ENCODE measurements at regions not wholly inside any gene's neighbourhood (a gene's known extent, or its start where the extent isn't known, plus 50 kb on each side); places are given as distances from the start of the nearest gene placed in this dataset.

DNA sequence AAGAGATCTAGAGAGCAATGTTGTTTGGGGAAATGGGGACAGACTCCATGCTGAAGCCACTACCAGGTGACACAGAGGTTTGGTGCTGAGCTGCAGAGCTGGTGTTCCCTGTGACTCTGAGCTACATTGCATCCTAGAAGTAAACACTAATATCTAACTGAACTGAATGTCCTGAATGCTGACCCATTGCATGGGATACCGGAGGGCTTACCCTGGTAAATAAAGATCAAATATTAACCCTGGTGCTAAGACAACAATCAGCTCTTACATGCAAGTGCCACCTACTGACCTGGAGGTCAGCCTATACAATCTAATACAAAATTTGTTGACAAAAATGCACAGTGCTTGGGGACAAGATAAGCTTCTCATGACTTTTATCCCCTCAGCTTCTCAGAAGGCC, 851.3 kb upstream of the KCND2 start:
- no peak for DNase-seq (ENCODE audit: low spot score)

GRCh38 chr7:119436882-119437281, 836.1 kb upstream of the KCND2 start:
- DNase-seq (ENCODE audit: low spot score), result no peak

GRCh38 chr7:119438315-119438714, 834.7 kb upstream of the KCND2 start:
- no peak for DNase-seq (ENCODE audit: low spot score)

DNA sequence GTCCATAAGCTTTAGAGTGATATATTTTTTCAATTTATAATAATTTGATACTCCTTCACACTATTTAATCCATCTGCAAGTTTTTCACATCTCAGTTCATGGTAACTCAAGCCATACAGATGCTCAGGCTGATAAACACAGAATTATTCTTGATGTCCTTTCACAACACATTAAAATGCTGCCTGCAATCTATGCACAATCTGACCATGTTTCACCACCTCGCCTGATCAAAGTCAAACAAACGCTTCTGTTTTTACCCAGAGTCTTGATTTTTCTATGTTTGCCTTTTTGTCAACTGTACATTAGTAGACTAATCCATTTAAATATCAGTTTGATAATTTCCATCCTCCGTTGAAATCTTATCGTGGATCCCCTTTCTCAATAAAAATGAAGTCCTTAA, 833.8 kb upstream of the KCND2 start:
- no peak for DNase-seq (ENCODE audit: low spot score)

- DNase-seq (ENCODE audit: low spot score), result no peak
Measured at GRCh38 chr7:119452401-119452800, 820.6 kb upstream of the KCND2 start.

- DNase-seq (ENCODE audit: low spot score), result no peak
Measured at GRCh38 chr7:119465798-119466305, 807.1 kb upstream of the KCND2 start.

DNA sequence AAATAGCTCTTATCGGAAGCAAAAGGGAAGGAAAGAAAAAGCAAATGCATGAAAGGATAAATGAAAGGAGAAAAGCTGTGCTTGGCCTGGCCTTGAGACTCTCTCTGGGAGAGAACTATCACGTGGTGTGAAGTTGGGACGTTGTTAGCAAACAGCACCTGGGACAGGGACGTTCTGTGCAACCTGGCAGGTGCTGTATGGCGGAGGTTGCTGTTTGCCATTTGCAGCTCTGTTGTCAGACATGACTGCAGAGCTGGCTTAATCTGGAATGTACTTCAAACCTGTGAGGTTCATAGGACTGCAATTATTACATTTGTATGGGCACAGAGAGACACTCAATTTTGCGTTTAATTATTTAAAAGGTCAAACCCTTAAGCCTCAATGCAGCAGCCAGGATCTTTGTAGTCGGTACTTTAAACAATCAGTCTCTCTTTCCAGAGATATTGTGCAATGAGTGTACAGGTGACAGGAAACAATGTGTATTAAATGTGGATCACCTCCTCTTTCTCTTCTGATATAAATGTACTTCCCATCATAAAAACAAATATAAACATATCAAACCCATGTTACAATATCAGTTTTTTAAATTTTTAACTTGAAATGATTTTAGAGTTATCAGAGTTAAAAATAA, 800.5 kb upstream of the KCND2 start:
- no peak for DNase-seq (ENCODE audit: low spot score)

DNA sequence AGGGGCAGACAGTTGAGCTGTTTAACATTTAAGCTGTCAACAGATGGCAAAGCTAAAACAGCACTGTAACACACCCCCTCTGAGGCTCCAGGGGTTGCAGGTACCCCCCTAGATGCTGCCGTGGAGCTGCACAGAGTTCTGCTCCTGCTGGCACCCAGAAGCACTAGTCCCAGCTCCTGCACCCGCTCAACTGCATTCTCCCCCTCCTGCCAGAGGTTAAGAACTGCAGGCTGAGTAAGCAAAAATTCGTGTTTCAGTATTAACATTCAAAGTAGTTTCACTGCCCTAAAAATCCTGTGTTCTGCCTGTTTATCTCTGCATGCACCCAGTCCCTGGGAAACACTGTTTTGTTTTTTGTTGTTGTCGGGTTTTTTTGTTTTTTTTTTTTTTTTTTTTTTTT, 790.8 kb upstream of the KCND2 start:
- no peak for DNase-seq (ENCODE audit: low spot score)

- no peak for DNase-seq (ENCODE audit: low spot score)
Measured at GRCh38 chr7:119482671-119483070, 790.3 kb upstream of the KCND2 start.

DNA sequence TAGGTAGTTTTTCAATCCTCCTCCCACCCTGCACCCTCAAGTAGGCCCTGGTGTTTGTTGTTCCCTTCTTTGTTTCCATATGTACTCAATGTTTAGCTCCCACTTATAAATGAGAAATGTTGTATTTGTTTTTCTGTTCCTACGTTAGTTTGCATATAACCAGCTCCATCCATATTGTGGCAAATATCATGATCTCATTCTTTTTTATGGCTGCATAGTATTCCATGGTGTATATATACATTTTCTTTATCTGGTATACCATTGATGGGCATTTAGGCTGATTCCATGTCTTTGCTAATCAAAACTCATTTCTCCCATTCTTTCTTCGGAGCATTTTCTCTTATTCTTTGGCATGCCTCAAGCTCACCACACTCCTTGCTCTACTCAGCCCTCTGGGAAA, 789.6 kb upstream of the KCND2 start:
- no peak for DNase-seq (ENCODE audit: low spot score)

- no peak for DNase-seq (ENCODE audit: low spot score)
Measured at GRCh38 chr7:119514326-119514725, 758.6 kb upstream of the KCND2 start.

DNA sequence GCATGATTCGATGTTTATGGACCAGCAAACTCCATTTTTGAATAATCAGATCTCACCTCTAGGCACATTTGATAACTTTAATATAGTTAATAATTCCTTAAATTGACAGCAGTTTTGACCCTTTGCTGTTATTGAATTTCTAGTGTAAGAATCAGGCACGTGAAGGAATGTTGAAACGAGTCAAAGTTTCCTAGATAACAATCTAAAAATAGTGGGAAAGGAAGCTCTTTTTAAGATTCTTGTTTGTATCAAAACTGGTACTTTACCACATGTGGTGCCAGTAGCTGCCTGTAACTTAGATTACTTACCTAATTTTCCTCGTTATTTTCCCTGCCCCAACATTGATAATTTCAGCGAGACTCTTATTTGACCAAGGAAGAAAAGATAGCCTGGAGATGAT, 757.8 kb upstream of the KCND2 start:
- no peak for DNase-seq (ENCODE audit: low spot score)

DNA sequence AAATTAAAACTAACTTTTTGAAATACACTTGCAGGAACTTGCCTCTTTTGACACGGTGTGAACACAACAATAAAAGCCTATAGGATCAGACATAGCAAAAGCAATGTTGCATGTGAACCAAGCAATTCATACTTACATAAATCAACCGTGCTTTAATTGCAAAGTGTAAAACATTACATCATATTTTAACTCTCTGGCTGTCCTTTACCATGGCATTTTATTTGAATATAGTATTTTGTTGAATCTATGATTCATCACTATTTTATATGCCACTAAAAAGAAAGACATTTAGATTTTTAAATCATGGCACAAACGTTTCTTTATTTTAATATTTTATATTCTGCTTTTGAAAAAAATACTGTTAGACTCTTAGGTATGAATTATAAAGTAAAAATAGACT, 757.0 kb upstream of the KCND2 start:
- DNase-seq (ENCODE audit: low spot score), result no peak

GRCh38 chr7:119522263-119522662, 750.7 kb upstream of the KCND2 start:
- DNase-seq (ENCODE audit: low spot score), result no peak

- DNase-seq (ENCODE audit: low spot score), result no peak
Measured at GRCh38 chr7:119522698-119523097, 750.3 kb upstream of the KCND2 start.

DNA sequence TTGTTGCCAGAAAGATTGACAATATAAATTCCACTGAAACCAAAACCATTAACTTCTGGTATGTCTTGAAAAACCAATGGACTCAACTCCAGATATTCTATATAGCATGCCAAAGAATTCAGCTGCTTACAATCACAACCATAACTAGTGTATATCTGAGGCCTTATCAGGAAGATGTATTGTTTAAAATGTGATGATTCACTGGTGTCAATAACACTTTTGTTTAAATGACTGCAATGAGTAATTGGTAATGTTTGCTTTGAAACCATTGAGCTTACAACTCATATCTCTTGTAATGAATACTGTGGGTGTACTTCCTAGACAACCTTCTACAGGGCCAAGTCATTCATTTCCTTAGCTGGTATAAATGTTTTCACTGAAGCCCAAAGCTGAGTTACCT, 727.9 kb upstream of the KCND2 start:
- DNase-seq (ENCODE audit: low spot score), result no peak

DNA sequence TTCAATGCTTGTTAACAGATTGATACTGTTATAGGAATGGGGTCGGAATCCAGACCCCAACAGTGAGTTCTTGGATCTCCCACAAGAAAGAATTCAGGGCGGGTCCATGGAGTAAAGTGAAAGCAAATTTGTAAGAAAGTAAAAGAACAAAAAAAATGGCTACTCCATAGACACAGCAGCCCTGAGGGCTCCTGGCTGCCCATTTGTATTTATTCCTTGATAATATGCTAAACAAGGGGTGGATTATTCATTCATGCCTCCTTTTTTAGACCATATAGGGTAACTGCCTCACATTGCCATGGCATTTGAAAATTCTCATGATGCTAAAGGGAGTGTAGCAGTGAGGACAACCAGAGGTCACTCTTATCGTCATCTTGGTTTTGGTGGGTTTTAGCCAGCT, 717.2 kb upstream of the KCND2 start:
- no peak for DNase-seq (ENCODE audit: low spot score)

- DNase-seq (ENCODE audit: low spot score), result no peak
Measured at GRCh38 chr7:119556436-119556835, 716.5 kb upstream of the KCND2 start.

- no peak for DNase-seq (ENCODE audit: low spot score)
Measured at GRCh38 chr7:119561751-119562150, 711.2 kb upstream of the KCND2 start.

- no peak for DNase-seq (ENCODE audit: low spot score)
Measured at GRCh38 chr7:119562839-119563238, 710.1 kb upstream of the KCND2 start.

GRCh38 chr7:119571666-119572065, 701.3 kb upstream of the KCND2 start:
- DNase-seq (ENCODE audit: low spot score), result no peak

DNA sequence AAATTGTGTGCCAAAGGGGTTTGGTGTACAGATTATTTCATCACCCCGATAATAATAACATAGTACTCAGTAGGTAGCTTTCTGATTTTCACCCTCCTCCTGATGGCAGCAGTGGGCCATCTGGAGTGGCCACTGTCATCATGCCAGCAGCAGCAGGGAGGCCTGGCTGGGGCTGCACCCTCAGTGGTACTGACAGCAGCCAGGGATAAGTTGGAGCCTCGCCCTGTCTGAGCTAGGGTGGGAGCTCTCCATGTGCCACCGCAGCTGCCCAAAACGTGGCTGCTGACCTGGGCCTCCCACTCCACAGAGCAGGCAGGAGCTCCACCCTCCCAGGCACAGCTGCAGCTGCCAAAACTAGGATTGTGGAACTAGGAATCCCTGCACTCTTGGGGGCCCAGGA, 700.8 kb upstream of the KCND2 start:
- no peak for DNase-seq (ENCODE audit: low spot score)

- DNase-seq (ENCODE audit: low spot score), result no peak
Measured at GRCh38 chr7:119572541-119572940, 700.4 kb upstream of the KCND2 start.

DNA sequence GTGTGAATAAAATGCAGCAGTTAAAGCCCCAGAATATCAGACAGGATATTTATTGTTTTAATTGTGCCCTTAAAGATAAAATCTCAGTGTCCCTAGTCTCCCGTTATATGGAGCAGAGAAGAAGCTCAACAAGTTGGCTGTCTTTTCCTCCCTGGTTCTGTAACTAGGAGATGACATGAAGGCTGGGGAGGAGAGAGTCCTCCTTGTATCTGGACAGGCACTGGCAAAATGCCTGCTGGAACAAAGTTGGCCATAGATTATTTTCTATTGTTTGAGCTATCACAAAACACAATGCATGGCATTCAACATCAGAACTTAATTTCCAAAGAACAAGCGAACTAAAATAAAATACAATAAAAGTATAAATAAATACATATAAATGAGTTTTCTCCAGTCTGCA, 694.9 kb upstream of the KCND2 start:
- no peak for DNase-seq (ENCODE audit: low spot score)

DNA sequence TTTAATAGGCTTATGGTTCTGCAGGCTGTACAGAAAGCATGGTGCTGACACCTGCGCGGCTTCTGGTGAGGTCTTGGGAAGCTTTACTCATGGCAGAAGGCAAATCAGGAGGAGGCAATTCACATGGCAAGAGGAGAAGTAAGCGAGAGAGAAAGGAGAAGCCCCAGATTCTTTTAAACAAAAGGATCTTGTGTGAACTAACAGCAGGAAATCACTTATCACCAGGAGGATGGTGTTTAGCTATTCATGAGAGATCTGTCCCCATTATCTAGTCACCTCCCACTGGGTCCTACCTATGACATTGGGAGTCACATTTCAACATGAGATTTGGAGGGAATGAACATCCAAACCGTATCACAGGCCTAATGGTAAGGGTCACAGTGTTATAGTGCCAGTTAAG, 678.0 kb upstream of the KCND2 start:
- DNase-seq (ENCODE audit: low spot score), result no peak

Measured in CD4-positive, alpha-beta T cell treated with Interleukin-2 at 100 ng/mL for 4 hours (primary cell).